H1 (cell line): ENCODE measurements at regions not wholly inside any gene's neighbourhood (a gene's known extent, or its start where the extent isn't known, plus 50 kb on each side); places are given as distances from the start of the nearest gene placed in this dataset.

Source experiments
- CTCF ChIA-PET: fragments of 300-600 bp; sonication (Branson Sonifier 250); formaldehyde crosslinking; loops from one replicate; lab custom pipeline; 2021; ENCODE audit not compliant: partially characterized antibody; lab: Charles Lee
- POLR2A ChIA-PET: fragments of 300-600 bp; sonication (Branson Sonifier 250); formaldehyde crosslinking; loops from one replicate; lab custom pipeline; 2021; ENCODE audit warnings: inconsistent platforms; ENCODE audit not compliant: partially characterized antibody; lab: Charles Lee
- DNase-seq, 2 experiments: peaks; one replicate each; pipeline versions ENCODE4 v3.0.0 to v3.0.0-alpha.2; 2010 to 2022; ENCODE audit warnings: low spot score in 2 of 2, low read depth in 1 of 2, mixed read lengths in 1 of 2
- FAIRE-seq: peaks from 2 replicates; lab custom pipeline; 2011; peaks lifted over from hg19 to GRCh38; lab: Jason Lieb, UNC
- H2AFZ ChIP-seq: 2 replicates; pipeline ENCODE4 v1.8.1; 2012; ENCODE audit warnings: low read length, inconsistent platforms
- H2AK5ac ChIP-seq: 2 replicates; pipeline ENCODE4 v1.6.1; 2013; ENCODE audit warnings: low read depth, low read length
- H2BK120ac ChIP-seq: replicated peaks from 2 replicates; pipeline ENCODE3; 2013; ENCODE audit warnings: low read depth, low read length, inconsistent platforms
- H2BK12ac ChIP-seq: 2 replicates; pipeline ENCODE4 v1.6.1; 2013; ENCODE audit warnings: low read depth, low read length
- H2BK15ac ChIP-seq: 2 replicates; pipeline ENCODE4 v1.6.1; 2013; ENCODE audit warnings: low read length
- H2BK20ac ChIP-seq: 2 replicates; pipeline ENCODE4 v1.6.1; 2013; ENCODE audit warnings: low read length
- H2BK5ac ChIP-seq: 2 replicates; pipeline ENCODE4 v1.6.1; 2013; ENCODE audit warnings: low read depth, low read length
- H3K14ac ChIP-seq: 2 replicates; pipeline ENCODE4 v1.6.1; 2013; ENCODE audit warnings: inconsistent platforms; ENCODE audit not compliant: insufficient read length
- H3K18ac ChIP-seq: 2 replicates; pipeline ENCODE4 v1.6.1; 2013; ENCODE audit warnings: low read length; ENCODE audit errors: extremely low read depth
- H3K23ac ChIP-seq: 2 replicates; pipeline ENCODE4 v1.6.1; 2013; ENCODE audit warnings: inconsistent platforms; ENCODE audit not compliant: insufficient read length
- H3K23me2 ChIP-seq: 2 replicates; pipeline ENCODE4 v1.6.1; 2013; ENCODE audit warnings: low read depth, low read length
- H3K27ac ChIP-seq: 2 replicates; pipeline ENCODE4 v1.6.1; 2011; ENCODE audit warnings: low read depth, low read length, inconsistent platforms
- H3K27me3 ChIP-seq, 4 experiments: replicated peaks in 1 of 4; 1 replicate in 1 of 4; 2 replicates in 3 of 4; pipeline versions ENCODE4 v1.6.1 to v1.8.1; 2011 to 2013; ENCODE audit warnings: low read length in 3 of 4, mild to moderate bottlenecking in 3 of 4, inconsistent platforms in 2 of 4, mixed read lengths in 2 of 4, moderate library complexity in 1 of 4; ENCODE audit not compliant: control insufficient read depth in 3 of 4, insufficient read depth in 3 of 4; ENCODE audit errors: extremely low read depth in 1 of 4
- H3K36me3 ChIP-seq, 4 experiments: 2 replicates each; pipeline versions ENCODE4 v1.6.1 to v1.8.1; 2011 to 2013; ENCODE audit warnings: mild to moderate bottlenecking in 4 of 4, low read length in 3 of 4, moderate library complexity in 2 of 4, control low read depth in 1 of 4, inconsistent platforms in 1 of 4; ENCODE audit not compliant: insufficient read depth in 4 of 4, control insufficient read depth in 2 of 4
- H3K4ac ChIP-seq: replicated peaks from 2 replicates; pipeline ENCODE3; 2013; ENCODE audit warnings: low read length, low read depth, mixed read lengths, inconsistent platforms; ENCODE audit not compliant: insufficient read length
- H3K4me1 ChIP-seq, 4 experiments: replicated peaks in 1 of 4; 1 replicate in 1 of 4; 2 replicates in 3 of 4; pipeline versions ENCODE4 v1.6.1 to v1.8.1; 2011 to 2013; ENCODE audit warnings: low read length in 3 of 4, inconsistent platforms in 2 of 4, mixed read lengths in 1 of 4; ENCODE audit not compliant: insufficient read depth in 4 of 4, control insufficient read depth in 3 of 4
- H3K4me2 ChIP-seq, 2 experiments: 2 replicates each; pipeline versions ENCODE4 v1.6.1 to v1.8.1; 2011 to 2013; ENCODE audit warnings: low read depth in 2 of 2, low read length in 2 of 2, control low read depth in 1 of 2, inconsistent platforms in 1 of 2, mild to moderate bottlenecking in 1 of 2; ENCODE audit not compliant: insufficient read depth in 1 of 2
- H3K4me3 ChIP-seq, 4 experiments: fragments of 200-600, 300-600 bp in 1 of 4; sonication (generic), shearing (Covaris generic), sonication (Bioruptor Twin) in 1 of 4; 2 replicates each; pipeline versions ENCODE4 v1.5.1 to v1.8.1; 2011 to 2016; ENCODE audit warnings: low read length in 4 of 4, low read depth in 3 of 4, control low read depth in 2 of 4, inconsistent platforms in 2 of 4, mild to moderate bottlenecking in 2 of 4, mixed read lengths in 1 of 4, moderate library complexity in 1 of 4; ENCODE audit not compliant: insufficient read depth in 2 of 4; ENCODE audit errors: extremely low read depth in 1 of 4
- H3K56ac ChIP-seq: replicated peaks from 2 replicates; pipeline ENCODE3; 2013; ENCODE audit warnings: low read depth, mild to moderate bottlenecking, mixed read lengths, low read length, inconsistent platforms; ENCODE audit not compliant: insufficient read length
- H3K79me1 ChIP-seq: 2 replicates; pipeline ENCODE4 v1.6.1; 2013; ENCODE audit warnings: low read depth, low read length, control low read depth
- H3K79me2 ChIP-seq, 2 experiments: 2 replicates each; pipeline versions ENCODE4 v1.6.1 to v1.8.1; 2012 to 2013; ENCODE audit warnings: low read length in 2 of 2, mild to moderate bottlenecking in 2 of 2, inconsistent platforms in 1 of 2; ENCODE audit not compliant: insufficient read depth in 2 of 2, control insufficient read depth in 1 of 2
- H3K9ac ChIP-seq, 4 experiments: replicated peaks in 1 of 4; 1 replicate in 1 of 4; 2 replicates in 3 of 4; pipeline versions ENCODE4 v1.6.1 to v1.8.1; 2011 to 2013; ENCODE audit warnings: low read depth in 3 of 4, low read length in 3 of 4, control low read depth in 2 of 4, mild to moderate bottlenecking in 2 of 4, moderate library complexity in 2 of 4, inconsistent platforms in 1 of 4; ENCODE audit errors: extremely low read depth in 1 of 4
- H3K9me3 ChIP-seq, 2 experiments: 2 replicates each; pipeline versions ENCODE4 v1.6.1 to v1.8.1; 2012 to 2013; ENCODE audit warnings: mild to moderate bottlenecking in 2 of 2, moderate library complexity in 2 of 2, control low read depth in 1 of 2, inconsistent platforms in 1 of 2, low read depth in 1 of 2, low read length in 1 of 2, mixed read lengths in 1 of 2; ENCODE audit not compliant: insufficient read depth in 2 of 2
- H4K20me1 ChIP-seq, 2 experiments: replicated peaks in 1 of 2; 2 replicates each; pipeline versions ENCODE3 to v1.8.1; 2011 to 2013; ENCODE audit warnings: inconsistent platforms in 2 of 2, low read length in 2 of 2, mild to moderate bottlenecking in 1 of 2; ENCODE audit not compliant: insufficient read depth in 2 of 2, control insufficient read depth in 1 of 2
- H4K5ac ChIP-seq: 2 replicates; pipeline ENCODE4 v1.6.1; 2013; ENCODE audit warnings: low read length, low read depth, mixed read lengths, inconsistent platforms; ENCODE audit not compliant: insufficient read length
- H4K8ac ChIP-seq: 2 replicates; pipeline ENCODE4 v1.8.0; 2013; ENCODE audit warnings: mild to moderate bottlenecking, moderate library complexity, low read length, inconsistent platforms; ENCODE audit not compliant: insufficient read depth; ENCODE audit errors: extremely low read depth
- H4K91ac ChIP-seq: replicated peaks from 2 replicates; pipeline ENCODE3; 2013; ENCODE audit warnings: low read length, mixed read lengths, inconsistent platforms; ENCODE audit not compliant: insufficient read length
- JUND ChIP-seq: IDR thresholded peaks from 2 replicates; pipeline ENCODE4 v1.6.1; 2011; ENCODE audit warnings: mild to moderate bottlenecking, improper control_type of control experiment, low read length
- POLR2AphosphoS5 ChIP-seq: IDR thresholded peaks from 2 replicates; pipeline ENCODE4 v1.6.1; 2011; ENCODE audit warnings: low read depth, low read length
- whole genome bisulfite sequencing, 2 experiments: shearing (Covaris generic) in 1 of 2; methylation state at CpG; one replicate each; pipeline versions ENCODE4 v1.1.6 to v1.1.7; 2013 to 2015; ENCODE audit warnings: low lambda C conversion rate in 2 of 2, mixed read lengths in 2 of 2, inconsistent platforms in 1 of 2, low coverage in 1 of 2, missing lambda C conversion rate in 1 of 2; ENCODE audit not compliant: insufficient replicate concordance in 2 of 2, insufficient coverage in 1 of 2, insufficient read length in 1 of 2; ENCODE audit errors: extremely low coverage in 1 of 2, missing lambda C conversion rate in 1 of 2; 5-methylcytosine and 5-hydroxymethylcytosine counted together

- Histone ChIP-seq H2BK20ac (no peak overlapping the region), H3K9ac (no peak overlapping the region), H3K23me2 (no peaks in the 10 kb centered on the region; the same call in 1 of the 2 replicates), H3K79me1 (no peaks in the 10 kb centered on the region), H3K4me3 (no peak overlapping the region), H3K23ac (no peak overlapping the region), H2AK5ac (no peak overlapping the region), H3K27ac (no peak overlapping the region), H3K56ac (no peak overlapping the region), H3K36me3 (no peaks in the 10 kb centered on the region), H2BK120ac (no peak overlapping the region), H3K9me3 (no peaks in the 10 kb centered on the region), H4K5ac (no peak overlapping the region), H4K20me1 (no peaks in the 10 kb centered on the region), H2BK15ac (no peak overlapping the region), H3K4me2 (no peak overlapping the region), H3K18ac (no peak overlapping the region), H3K79me2 (no peaks in the 10 kb centered on the region), H2BK5ac (no peak overlapping the region), H3K4me1 (no peaks in the 10 kb centered on the region; a peak in 1 of 7 replicates), H3K27me3 (no peaks in the 10 kb centered on the region), H3K4ac (no peak overlapping the region), H4K91ac (no peak overlapping the region), H2AFZ (no peak overlapping the region), H4K8ac (no peak overlapping the region), H3K14ac (no peak overlapping the region), H2BK12ac (no peak overlapping the region)
- DNase-seq (no peak), FAIRE-seq (no peak)
- 91% methylated on average over 6 of the region's 7 CpGs; no CpG with 5 or more reads in 1 of the 2 experiments for WGBS, 2 experiments
- ChIA-PET POLR2A (no interaction called here), CTCF (no interaction called here)
- no peak for TF ChIP-seq POLR2AphosphoS5
- no peak for TF ChIP-seq JUND
These were observed 162.0 kb upstream of the STS start for GRCh38 chrX:6985537-6985936.
